ENCODE measurements at regions not wholly inside any gene's neighbourhood (a gene's known extent, or its start where the extent isn't known, plus 50 kb on each side); places are given as distances from the start of the nearest gene placed in this dataset.

GRCh38 chr5:107011605-107012004 is 659.1 kb downstream of the EFNA5 start:
- TF ChIP-seq CTCF (IDR thresholded peaks at IDR 0.05), result no peak
- no peak for TF ChIP-seq EZH2 (IDR thresholded peaks at IDR 0.05; ENCODE audit: borderline replicate concordance, insufficient read depth, low read depth, low read length, poor library complexity, severe bottlenecking)
- Histone ChIP-seq H3K27ac (ENCODE audit: low read length in 2 of 2) (no peak overlapping the region), H3K4me1 (ENCODE audit: control insufficient read depth in 2 of 2, insufficient read depth in 2 of 2, low read length in 2 of 2) (no peaks in the 10 kb centered on the region), H4K20me1 (ENCODE audit: control insufficient read depth, insufficient read depth, low read length, poor library complexity, severe bottlenecking) (no peaks in the 10 kb centered on the region), H3K27me3 (replicated peaks in 1 of 4; ENCODE audit: control extremely low read depth in 1 of 4, control insufficient read depth in 3 of 4, insufficient read depth in 4 of 4, low read length in 3 of 4) (no peaks in the 10 kb centered on the region), H2AFZ (ENCODE audit: insufficient read depth, low read depth, low read length, poor library complexity, severe bottlenecking) (no peak overlapping the region), H3K36me3 (replicated peaks in 1 of 2; ENCODE audit: control extremely low read depth in 1 of 2, control insufficient read depth in 1 of 2, extremely low read depth in 1 of 2, insufficient read depth in 2 of 2, low read length in 1 of 2) (no peaks in the 10 kb centered on the region), H3K79me2 (ENCODE audit: control insufficient read depth, insufficient read depth, low read length) (no peaks in the 10 kb centered on the region), H3K4me2 (replicated peaks; ENCODE audit: low read depth, low read length, poor library complexity, severe bottlenecking) (no peak overlapping the region), H3K4me3 (ENCODE audit: control extremely low read depth in 1 of 5, extremely low read depth in 1 of 5, insufficient read depth in 1 of 5, low read depth in 2 of 5, low read length in 4 of 5) (no peak overlapping the region), H3K9me3 (ENCODE audit: control extremely low read depth in 1 of 3, control insufficient read depth in 2 of 3, insufficient read depth in 1 of 3, low read length in 2 of 3) (no peaks in the 10 kb centered on the region), H3K9ac (ENCODE audit: low read length) (no peak overlapping the region)
- Mint-ChIP-seq H3K9me3 (ENCODE audit: insufficient read depth) (no peaks in the 10 kb centered on the region), H3K27ac (no peak overlapping the region), H3K4me3 (no peak overlapping the region), H3K27me3 (no peaks in the 10 kb centered on the region), H3K4me1 (no peaks in the 10 kb centered on the region)
- ChIA-PET POLR2A (no interaction called here), CTCF (no interaction called here)
- 98% methylated on average over 6 of the region's 7 CpGs for WGBS (ENCODE audit: insufficient coverage)
- no peak for DNase-seq
- ATAC-seq (ENCODE audit: low read depth), result no peak
- intact Hi-C loops (cut with micrococcal nuclease), result no loop called here

GRCh38 chr5:107010060-107010459 is 660.7 kb downstream of the EFNA5 start:
- Mint-ChIP-seq H3K9me3 (ENCODE audit: insufficient read depth) (no peaks in the 10 kb centered on the region), H3K27ac (no peak overlapping the region), H3K4me1 (no peaks in the 10 kb centered on the region), H3K27me3 (no peaks in the 10 kb centered on the region), H3K4me3 (no peak overlapping the region)
- Histone ChIP-seq H3K79me2 (ENCODE audit: control insufficient read depth, insufficient read depth, low read length) (no peaks in the 10 kb centered on the region), H3K9me3 (ENCODE audit: control extremely low read depth in 1 of 3, control insufficient read depth in 2 of 3, insufficient read depth in 1 of 3, low read length in 2 of 3) (no peaks in the 10 kb centered on the region), H3K4me2 (replicated peaks; ENCODE audit: low read depth, low read length, poor library complexity, severe bottlenecking) (no peak overlapping the region), H4K20me1 (ENCODE audit: control insufficient read depth, insufficient read depth, low read length, poor library complexity, severe bottlenecking) (no peaks in the 10 kb centered on the region), H3K4me1 (ENCODE audit: control insufficient read depth in 2 of 2, insufficient read depth in 2 of 2, low read length in 2 of 2) (no peaks in the 10 kb centered on the region), H3K9ac (ENCODE audit: low read length) (no peak overlapping the region), H3K27me3 (replicated peaks in 1 of 4; ENCODE audit: control extremely low read depth in 1 of 4, control insufficient read depth in 3 of 4, insufficient read depth in 4 of 4, low read length in 3 of 4) (no peaks in the 10 kb centered on the region), H3K27ac (ENCODE audit: low read length in 2 of 2) (no peak overlapping the region), H2AFZ (ENCODE audit: insufficient read depth, low read depth, low read length, poor library complexity, severe bottlenecking) (no peak overlapping the region), H3K36me3 (replicated peaks in 1 of 2; ENCODE audit: control extremely low read depth in 1 of 2, control insufficient read depth in 1 of 2, extremely low read depth in 1 of 2, insufficient read depth in 2 of 2, low read length in 1 of 2) (no peaks in the 10 kb centered on the region), H3K4me3 (ENCODE audit: control extremely low read depth in 1 of 5, extremely low read depth in 1 of 5, insufficient read depth in 1 of 5, low read depth in 2 of 5, low read length in 4 of 5) (no peak overlapping the region)
- DNase-seq (no peak), ATAC-seq (ENCODE audit: low read depth) (no peak)
- intact Hi-C loops (cut with micrococcal nuclease), result no loop called here
- WGBS (ENCODE audit: insufficient coverage), result 100% methylated on average over 3 of the region's 6 CpGs
- POLR2A ChIA-PET, result no interaction called here
- TF ChIP-seq CTCF (IDR thresholded peaks at IDR 0.05) (no peak), EZH2 (IDR thresholded peaks at IDR 0.05; ENCODE audit: borderline replicate concordance, insufficient read depth, low read depth, low read length, poor library complexity, severe bottlenecking) (no peak)
- CTCF ChIA-PET, result no interaction called here
